Heart right ventricle (tissue), 16 donors: ENCODE measurements at regions not wholly inside any gene's neighbourhood (a gene's known extent, or its start where the extent isn't known, plus 50 kb on each side); places are given as distances from the start of the nearest gene placed in this dataset.

Experiments
- ATAC-seq, 8 donors: fragments of 200-7000 bp; cut with Tn5 transposase; one replicate each; pipeline ENCODE4 v1.9.1; 2020; ENCODE audit warnings: mild to moderate bottlenecking in 8 of 8, moderate library complexity in 8 of 8, moderate number of reproducible peaks in 1 of 8
- DNase-seq, 2 donors: peaks; one replicate each; pipeline ENCODE4 v3.0.0-alpha.2; 2020
- H3K27ac ChIP-seq, 10 donors: fragments of 200-600 bp; sonication (generic) in 2 of 10; one replicate each; pipeline versions ENCODE4 v1.5.0 to v1.8.0; 2020 to 2022; ENCODE audit warnings: mild to moderate bottlenecking in 3 of 10
- H3K27me3 ChIP-seq, 7 donors: fragments of 200-600 bp; one replicate each; pipeline ENCODE4 v1.8.0; 2021 to 2022; ENCODE audit warnings: mild to moderate bottlenecking in 2 of 7
- H3K36me3 ChIP-seq, 9 donors: fragments of 200-600 bp; sonication (generic) in 1 of 9; one replicate each; pipeline versions ENCODE4 v1.5.0 to v1.8.0; 2020 to 2022; ENCODE audit warnings: mild to moderate bottlenecking in 2 of 9
- H3K4me1 ChIP-seq, 9 donors: fragments of 200-600 bp; sonication (generic) in 1 of 9; one replicate each; pipeline versions ENCODE4 v1.5.0 to v1.8.0; 2020 to 2022; ENCODE audit warnings: mild to moderate bottlenecking in 4 of 9
- H3K4me3 ChIP-seq, 10 donors: fragments of 200-600 bp; sonication (generic) in 2 of 10; one replicate each; pipeline versions ENCODE4 v1.5.0 to v1.8.0; 2020 to 2022; ENCODE audit warnings: mild to moderate bottlenecking in 7 of 10, moderate library complexity in 2 of 10
- H3K9me3 ChIP-seq, 11 donors: fragments of 200-600 bp in 10 of 11; sonication (generic) in 2 of 11; one replicate each; pipeline versions ENCODE4 v1.5.0 to v1.8.0; 2013 to 2022; ENCODE audit warnings: mild to moderate bottlenecking in 2 of 11, control low read depth in 1 of 11, moderate library complexity in 1 of 11
- WGBS, 2 donors: extraction: QIAGEN DNeasy Blood & Tissue Kit; methylation state at CpG; one replicate each; pipeline ENCODE4 v1.1.7; 2013; ENCODE audit warnings: inconsistent platforms in 1 of 2; 5-methylcytosine and 5-hydroxymethylcytosine counted together
- intact Hi-C, 10 donors: fragments of 100-400 bp; cut with DNase I; formaldehyde crosslinking; loops; one replicate each; pipeline versions ENCODE4 v1.11.1 to v1.14.2; 2022
- TF ChIP-seq, protein P1 (sequence below), 9 donors: fragments of 200-600 bp; sonication (generic) in 2 of 9; IDR thresholded peaks; one replicate each; pipeline versions ENCODE4 v1.5.0 to v1.8.0; 2021 to 2022; ENCODE audit warnings: antibody characterized with exemption in 9 of 9, mild to moderate bottlenecking in 5 of 9, moderate library complexity in 1 of 9
- donor health status: Arrhythmogenic right ventricular cardiomyopathy.
- donor health status: ischemic (EF 13 %, LVEDD 7.1; RV severe dilation, severe dysfunction).
- donor health status: healthy with polysubstance abuse.
- donor health status: DM: no; HTN: yes; CAD: no.
- donor health status: DM: no; HTN: no; CAD: no.
- donor health status: ischemic (EF 25% LVEDD 6.9; RV normal size, moderate dysfunction).
- donor health status: ischemic (EF 25% LVEDD 5.7; RV mildly dilated, moderate dysfunction).
- donor health status: healthy.
- donor health status: DM: yes; HTN: yes; CAD: no.
- donor health status: Ischemic cardiomyopathy.
- donor health status: ischemic (EF 35%, LVEDD 5.7; RV mildly dilated, moderate dysfunction).
- donor health status: nonischemic (EF 11% LVEDD 7.7; RV severe dilation, severe dysfunction).
- donor health status: DM: yes; HTN: yes; CAD: no.
- donor health status: PGD.
- donor health status: ischemic (EF 29% LVEDD 5.4; RV normal size, mild dysfunction).
- donor health status: nonischemic (EF 23%, LVEDD 6.1; RV moderate dilation, normal function).

DNA sequence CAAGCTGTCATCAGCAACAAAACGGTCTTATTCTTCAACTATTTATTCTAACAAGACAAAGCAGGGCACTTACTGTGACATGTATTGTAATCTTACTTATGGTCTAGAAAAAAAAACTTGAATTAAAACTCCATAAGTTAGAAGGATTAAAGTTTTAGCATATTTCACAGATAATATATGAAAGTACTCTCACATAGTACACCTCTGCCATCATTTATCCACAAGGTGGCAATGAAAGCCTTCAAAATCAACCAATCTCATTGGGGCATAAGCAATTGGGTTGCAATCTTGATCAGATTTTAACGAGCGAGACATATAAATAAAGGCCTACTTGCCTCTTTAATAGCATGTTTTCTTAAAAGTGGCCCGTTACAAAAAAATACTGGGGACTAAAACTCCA lies 1382.9 kb downstream of the FAM133A start:
- WGBS, 2 donors = 56 to 65% methylated on average over 4 of the region's 4 CpGs
- H3K36me3 ChIP-seq = no peaks in the 10 kb centered on the region
- ATAC-seq (no peak), DNase-seq (no peak)
- no peak overlapping the region for H3K4me3 ChIP-seq
- H3K9me3 ChIP-seq = no peaks in the 10 kb centered on the region
- no peak overlapping the region for H3K27ac ChIP-seq
- H3K4me1 ChIP-seq = no peaks in the 10 kb centered on the region
- intact Hi-C loops = no loop called here
- TF ChIP-seq, protein P1, sequence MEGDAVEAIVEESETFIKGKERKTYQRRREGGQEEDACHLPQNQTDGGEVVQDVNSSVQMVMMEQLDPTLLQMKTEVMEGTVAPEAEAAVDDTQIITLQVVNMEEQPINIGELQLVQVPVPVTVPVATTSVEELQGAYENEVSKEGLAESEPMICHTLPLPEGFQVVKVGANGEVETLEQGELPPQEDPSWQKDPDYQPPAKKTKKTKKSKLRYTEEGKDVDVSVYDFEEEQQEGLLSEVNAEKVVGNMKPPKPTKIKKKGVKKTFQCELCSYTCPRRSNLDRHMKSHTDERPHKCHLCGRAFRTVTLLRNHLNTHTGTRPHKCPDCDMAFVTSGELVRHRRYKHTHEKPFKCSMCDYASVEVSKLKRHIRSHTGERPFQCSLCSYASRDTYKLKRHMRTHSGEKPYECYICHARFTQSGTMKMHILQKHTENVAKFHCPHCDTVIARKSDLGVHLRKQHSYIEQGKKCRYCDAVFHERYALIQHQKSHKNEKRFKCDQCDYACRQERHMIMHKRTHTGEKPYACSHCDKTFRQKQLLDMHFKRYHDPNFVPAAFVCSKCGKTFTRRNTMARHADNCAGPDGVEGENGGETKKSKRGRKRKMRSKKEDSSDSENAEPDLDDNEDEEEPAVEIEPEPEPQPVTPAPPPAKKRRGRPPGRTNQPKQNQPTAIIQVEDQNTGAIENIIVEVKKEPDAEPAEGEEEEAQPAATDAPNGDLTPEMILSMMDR (IDR thresholded peaks at IDR 0.05) = no peak
- H3K27me3 ChIP-seq = peaks cover 0 to 5% (median 0%) of the 10 kb centered on the region in 7 donors

DNA sequence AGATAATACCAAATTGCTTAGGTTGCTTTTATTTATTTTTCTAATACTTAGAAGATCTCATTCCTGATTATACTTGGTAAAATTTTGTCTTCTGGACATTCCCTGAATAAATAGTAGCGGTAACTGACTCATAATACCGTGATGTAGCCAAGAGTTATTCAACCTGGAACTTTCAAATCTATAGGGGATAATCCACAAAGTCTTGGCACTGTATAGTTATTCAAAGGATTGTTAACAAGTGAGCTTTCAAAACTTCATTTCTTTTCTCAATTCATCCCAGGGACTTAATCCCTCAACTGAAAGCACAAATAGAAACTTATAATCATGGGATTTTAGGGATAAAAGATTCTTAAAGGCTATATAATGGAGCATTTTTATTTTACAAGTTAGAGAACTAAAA lies 1383.3 kb downstream of the FAM133A start:
- H3K4me3 ChIP-seq = no peak overlapping the region
- no peak overlapping the region for H3K27ac ChIP-seq
- no peak for DNase-seq
- TF ChIP-seq, protein P1 (IDR thresholded peaks at IDR 0.05) = no peak
- H3K36me3 ChIP-seq = no peaks in the 10 kb centered on the region
- H3K9me3 ChIP-seq = no peaks in the 10 kb centered on the region
- H3K27me3 ChIP-seq = peaks cover 0 to 5% (median 0%) of the 10 kb centered on the region in 7 donors
- WGBS, 2 donors = 40 to 63% methylated on average over 2 of the region's 2 CpGs
- no peaks in the 10 kb centered on the region for H3K4me1 ChIP-seq
- intact Hi-C loops = no loop called here
- no peak for ATAC-seq

DNA sequence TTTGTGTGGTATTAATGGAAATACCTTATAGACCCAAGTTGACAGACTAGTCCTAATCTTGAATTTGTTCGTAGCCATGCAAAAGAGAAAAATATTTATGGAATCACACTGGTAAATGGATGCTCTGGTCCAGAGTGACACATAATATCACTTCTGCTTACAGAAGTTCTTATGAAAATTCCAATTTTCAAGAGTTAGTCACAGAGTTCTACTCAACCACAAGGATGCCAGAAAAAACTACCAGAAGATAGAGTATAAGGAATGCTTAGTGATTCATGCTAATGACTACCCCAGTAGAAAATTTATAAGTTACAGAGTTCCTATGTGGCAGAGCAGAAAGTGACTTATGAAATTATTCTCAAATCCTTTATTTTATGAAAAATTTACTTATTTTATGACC lies 1384.8 kb downstream of the FAM133A start:
- ATAC-seq (no peak), DNase-seq (no peak)
- Histone ChIP-seq H3K4me1 (no peaks in the 10 kb centered on the region), H3K27ac (no peak overlapping the region), H3K36me3 (no peaks in the 10 kb centered on the region), H3K27me3 (peaks cover 0 to 10% (median 0%) of the 10 kb centered on the region in 7 donors), H3K4me3 (no peak overlapping the region), H3K9me3 (no peaks in the 10 kb centered on the region)
- intact Hi-C loops = no loop called here
- WGBS, 2 donors = 80 to 91% methylated on average over 1 of the region's 1 CpG
- TF ChIP-seq, protein P1 (IDR thresholded peaks at IDR 0.05) = no peak

DNA sequence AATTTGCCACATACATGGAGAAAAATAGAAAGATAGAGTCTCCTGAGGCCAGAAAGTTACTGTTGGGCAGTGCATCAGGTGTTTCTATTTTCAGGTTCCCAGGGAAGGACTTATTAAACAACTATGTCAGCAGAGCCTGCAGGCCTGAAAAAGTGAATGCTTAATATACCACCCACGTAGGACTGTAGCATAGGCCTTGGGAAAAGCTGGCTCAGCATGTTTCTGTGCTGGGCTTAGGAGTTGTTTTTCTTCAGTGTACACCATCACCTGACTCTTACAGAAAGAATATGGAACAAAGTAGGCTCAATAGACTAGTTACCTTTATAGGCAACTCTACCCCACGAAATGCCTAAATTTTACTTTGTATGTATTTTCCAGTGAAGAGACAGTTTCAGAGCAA lies 1385.9 kb downstream of the FAM133A start:
- H3K27me3 ChIP-seq = peaks cover 0 to 10% (median 0%) of the 10 kb centered on the region in 7 donors
- DNase-seq (no peak), ATAC-seq (no peak)
- TF ChIP-seq, protein P1 (IDR thresholded peaks at IDR 0.05) = no peak
- no peaks in the 10 kb centered on the region for H3K36me3 ChIP-seq
- H3K9me3 ChIP-seq = no peaks in the 10 kb centered on the region
- intact Hi-C loops = no loop called here
- H3K27ac ChIP-seq = no peak overlapping the region
- no peaks in the 10 kb centered on the region for H3K4me1 ChIP-seq
- H3K4me3 ChIP-seq = no peak overlapping the region
- 57 to 62% methylated on average over 2 of the region's 2 CpGs for WGBS, 2 donors

DNA sequence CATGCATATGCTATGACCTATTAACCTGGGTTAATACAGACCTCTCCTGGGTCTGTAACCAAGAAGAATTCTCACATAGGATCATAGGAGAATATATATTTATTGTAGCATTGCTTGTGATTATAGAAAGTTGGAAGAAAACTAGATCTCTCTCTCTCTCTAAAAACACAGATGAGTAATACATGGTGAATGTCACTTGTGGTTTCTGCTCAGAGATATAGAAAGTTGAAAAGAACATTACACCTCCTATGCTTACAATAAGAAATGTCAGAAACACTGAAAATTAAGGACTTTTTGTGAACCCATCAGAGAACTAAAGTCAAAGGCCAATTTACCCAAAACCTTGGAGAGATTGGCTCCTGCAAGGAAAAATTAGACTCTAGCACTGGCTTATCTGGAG lies 1389.5 kb downstream of the FAM133A start:
- ATAC-seq (no peak), DNase-seq (no peak)
- no peaks in the 10 kb centered on the region for H3K4me1 ChIP-seq
- H3K27ac ChIP-seq = no peak overlapping the region
- peaks cover 0 to 14% (median 0%) of the 10 kb centered on the region in 7 donors for H3K27me3 ChIP-seq
- TF ChIP-seq, protein P1 (IDR thresholded peaks at IDR 0.05) = no peak
- H3K36me3 ChIP-seq = no peaks in the 10 kb centered on the region
- intact Hi-C loops = no loop called here
- no peaks in the 10 kb centered on the region for H3K9me3 ChIP-seq
- no peak overlapping the region for H3K4me3 ChIP-seq
